ENCODE measurements at regions not wholly inside any gene's neighbourhood (a gene's known extent, or its start where the extent isn't known, plus 50 kb on each side); places are given as distances from the start of the nearest gene placed in this dataset.
"Not testable (repeated sequence)": the region's sequence is repeated elsewhere in the genome, so short reads cannot be mapped to it uniquely, and the experiment has no call there.

DNA sequence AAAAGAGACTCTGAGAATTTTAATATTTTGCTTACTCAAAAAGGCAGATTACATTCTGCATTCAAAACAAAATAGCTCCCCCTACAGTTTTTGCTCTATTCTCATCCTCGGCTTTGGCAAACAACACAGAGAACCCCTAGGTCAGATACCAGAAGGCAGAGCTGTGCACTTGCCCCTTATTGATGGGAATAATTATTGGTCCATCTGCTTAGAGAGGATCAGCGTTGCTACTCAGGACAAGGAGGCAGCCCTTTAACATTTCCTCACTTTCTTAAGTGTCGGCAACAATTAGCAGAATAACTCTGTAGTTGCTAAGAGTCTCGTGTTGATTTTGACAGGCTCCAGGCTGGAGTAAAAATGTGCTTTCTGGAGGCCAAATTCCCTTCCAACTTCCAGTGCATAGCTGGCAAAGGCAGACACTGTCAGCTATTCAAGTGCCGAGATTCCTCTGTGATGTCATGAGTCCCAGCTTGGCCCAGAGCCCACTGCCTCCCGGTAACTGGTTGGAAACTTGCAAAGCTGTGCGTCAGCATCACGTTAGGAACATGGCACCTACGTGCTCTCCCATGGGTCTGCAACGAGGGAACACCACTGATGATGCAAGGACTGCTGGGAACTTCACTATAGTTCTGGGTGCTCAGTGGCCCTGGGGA is 482.7 kb upstream of the ADAMTS9 start:
- no peak for DNase-seq

DNA sequence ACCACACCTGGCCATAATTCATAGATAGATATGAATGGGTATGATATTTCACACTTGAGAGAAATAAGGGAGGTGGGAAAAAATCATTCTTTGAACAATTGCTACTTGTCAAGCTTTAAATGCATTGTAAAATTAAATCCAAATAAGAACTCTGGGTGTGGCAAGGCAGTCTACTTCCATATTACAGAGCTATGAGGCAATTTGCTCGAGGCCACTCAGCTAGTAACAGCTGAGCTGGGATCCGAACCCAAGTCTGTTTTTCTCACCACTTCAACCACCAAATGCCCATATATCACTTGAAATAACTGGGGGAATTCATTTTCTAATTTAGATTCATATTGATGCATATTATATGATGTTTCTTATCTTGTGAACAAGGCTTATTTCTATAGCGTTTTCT is 482.2 kb upstream of the ADAMTS9 start:
- DNase-seq, result no peak

DNA sequence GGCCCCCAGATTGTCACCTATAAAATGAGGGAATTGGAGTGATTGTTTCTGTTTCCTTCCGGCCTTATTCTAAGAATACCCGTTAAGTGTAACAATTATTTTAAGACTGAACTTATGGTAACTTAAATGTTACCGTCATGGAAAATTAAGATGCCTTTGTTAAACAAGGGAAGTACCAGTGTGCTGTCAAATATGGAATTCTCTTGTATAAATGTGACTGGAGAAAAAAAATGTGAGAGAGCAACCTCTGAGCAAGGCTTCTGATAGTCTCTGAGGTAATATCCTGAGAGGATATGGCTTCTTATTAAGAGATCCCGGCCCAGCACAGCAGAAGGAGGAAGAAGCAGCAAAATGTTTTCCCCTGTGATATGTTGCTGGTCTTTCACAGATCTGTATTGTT is 480.7 kb upstream of the ADAMTS9 start:
- DNase-seq, result no peak

DNA sequence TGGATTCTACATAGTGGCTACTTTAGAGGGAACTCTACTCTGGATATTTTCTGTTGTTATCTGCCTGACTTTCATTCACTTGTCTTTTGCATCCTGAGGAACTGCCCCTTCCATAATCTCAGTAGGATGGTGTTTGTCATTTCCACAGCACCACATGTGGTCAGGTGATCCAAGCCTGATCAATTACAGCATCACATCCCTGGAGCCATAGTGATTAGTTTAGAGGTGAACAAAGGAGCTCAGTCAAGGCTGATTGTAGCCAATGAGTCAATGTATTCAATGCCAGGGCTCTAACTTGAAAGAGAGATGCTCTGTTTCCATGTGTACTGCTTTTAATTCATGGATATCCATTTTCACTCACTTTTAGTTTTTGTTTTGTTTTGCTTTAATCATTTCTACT is 478.7 kb upstream of the ADAMTS9 start:
- DNase-seq, result no peak

DNA sequence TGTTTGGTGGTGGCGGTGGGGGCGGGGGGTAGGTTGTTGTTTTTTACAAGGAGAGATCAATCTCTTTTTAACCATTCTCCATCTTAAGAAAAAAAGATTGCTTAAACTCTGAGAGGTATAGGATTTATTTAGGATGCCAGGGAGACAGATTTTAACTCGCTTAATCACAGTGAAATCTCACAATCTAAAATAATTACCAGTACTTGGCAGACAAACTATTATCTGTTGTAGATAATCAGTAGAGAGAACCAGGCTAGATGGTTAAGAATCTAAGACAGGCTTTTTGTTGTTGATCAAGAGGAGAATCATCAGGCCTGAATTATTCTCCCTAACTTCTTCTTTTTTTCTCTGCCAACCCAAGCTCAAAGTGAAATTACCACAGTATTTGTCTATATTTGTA is 470.2 kb upstream of the ADAMTS9 start:
- DNase-seq, result no peak

DNA sequence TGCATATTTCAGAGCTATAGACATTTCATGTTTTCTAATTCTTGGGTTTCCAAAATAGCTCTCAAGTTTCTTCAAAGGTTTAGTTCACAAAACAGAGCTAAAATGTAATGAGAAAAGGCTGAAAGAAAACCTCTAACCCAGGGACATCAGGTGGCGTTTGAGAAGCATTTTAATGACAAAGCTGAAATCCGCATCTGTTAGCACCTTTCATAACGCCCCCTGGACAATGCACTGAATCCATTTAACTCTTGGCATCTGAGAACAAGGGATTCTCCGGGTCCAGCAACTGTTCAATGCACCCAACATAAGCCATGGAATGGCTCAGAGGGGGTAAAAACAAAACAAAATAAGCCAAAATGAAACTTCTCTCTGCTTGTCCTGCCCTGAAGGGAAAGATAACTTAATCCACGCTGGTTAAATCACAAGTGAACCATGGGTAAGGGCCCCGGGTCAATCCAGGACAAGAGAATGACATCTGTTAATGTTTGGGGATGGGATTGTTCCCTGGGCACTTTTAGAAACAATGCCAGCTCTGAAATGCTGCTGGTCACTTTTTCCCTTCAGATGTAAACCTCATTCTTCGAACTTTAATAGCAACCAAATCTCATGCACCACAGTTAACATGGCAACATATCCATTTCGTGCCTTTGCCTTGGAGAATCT is 466.2 kb upstream of the ADAMTS9 start:
- no peak for DNase-seq

DNA sequence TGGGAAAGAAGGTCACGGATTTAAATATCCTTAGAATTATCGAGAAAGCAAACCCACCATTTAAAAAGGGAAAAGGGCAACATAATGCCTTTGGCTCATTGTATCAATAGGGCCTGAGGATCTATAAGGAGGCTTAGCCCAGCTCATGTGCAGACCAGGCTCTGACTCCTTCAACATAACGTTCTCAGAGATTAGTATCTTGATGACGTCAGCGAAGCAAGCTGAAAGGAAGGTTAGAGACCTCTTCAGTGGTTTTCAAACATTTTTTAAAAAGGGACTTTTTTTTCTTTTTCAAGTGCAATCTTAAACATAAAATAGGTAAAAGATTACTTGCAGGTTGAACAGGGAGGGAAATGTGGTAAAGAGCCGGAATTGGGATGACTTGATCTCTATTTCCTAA is 463.9 kb upstream of the ADAMTS9 start:
- DNase-seq, result no peak

DNA sequence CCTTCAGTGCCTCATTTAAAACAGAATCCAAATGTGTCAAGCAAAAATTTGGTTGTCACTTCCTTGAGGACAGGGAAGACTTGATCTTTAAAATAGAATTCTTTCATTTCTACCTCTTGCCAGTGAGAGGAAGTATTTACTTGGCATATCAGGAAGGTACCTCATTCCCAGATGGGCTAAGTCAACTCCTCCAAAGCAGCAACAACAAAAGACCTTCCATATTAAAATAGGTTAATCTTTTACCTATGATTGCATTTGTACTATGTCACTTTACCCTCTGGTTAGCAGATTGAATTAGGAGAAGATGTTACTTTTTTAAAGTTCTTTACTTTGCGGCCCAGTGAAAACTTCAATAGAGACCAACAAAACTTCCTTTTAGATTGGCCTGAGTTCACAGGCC is 462.1 kb upstream of the ADAMTS9 start:
- DNase-seq, result no peak

DNA sequence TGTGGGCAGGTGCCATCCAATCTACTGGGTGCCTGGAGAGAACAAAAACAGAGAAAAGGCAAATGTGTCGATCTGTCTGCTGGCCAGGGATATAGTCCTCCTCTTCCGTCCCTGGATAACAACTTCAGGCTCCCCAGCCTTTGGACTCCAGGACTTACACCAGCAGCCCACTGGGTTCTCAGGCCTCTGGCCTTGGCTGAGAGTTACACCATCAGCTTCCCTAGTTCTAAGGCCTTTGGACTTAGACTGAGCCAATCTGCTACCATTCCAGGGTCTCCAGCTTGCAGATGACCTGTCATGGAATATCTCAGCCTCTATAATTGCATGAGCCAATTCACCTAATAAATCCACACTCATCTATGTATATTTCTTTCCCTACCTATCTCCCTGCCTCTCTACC is 460.9 kb upstream of the ADAMTS9 start:
- DNase-seq, result no peak

DNA sequence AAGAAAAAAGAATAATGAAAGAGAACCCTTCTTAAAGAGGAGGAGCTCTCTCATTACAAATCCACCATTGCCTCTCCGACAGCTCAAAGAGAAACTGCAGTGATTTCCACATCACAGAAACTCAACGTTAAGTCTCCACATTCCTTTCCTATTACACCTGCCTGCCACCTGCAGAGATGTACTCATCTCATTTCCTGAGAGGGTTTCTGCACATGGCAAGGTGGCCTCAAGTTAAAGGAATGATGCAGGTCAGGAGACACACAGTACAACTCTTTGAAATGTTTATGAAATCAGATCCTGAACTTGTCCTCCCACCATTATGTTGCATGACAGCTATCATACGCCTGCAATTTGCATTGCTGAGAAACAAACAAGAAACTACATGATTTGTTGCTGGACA is 458.4 kb upstream of the ADAMTS9 start:
- DNase-seq, result no peak

DNA sequence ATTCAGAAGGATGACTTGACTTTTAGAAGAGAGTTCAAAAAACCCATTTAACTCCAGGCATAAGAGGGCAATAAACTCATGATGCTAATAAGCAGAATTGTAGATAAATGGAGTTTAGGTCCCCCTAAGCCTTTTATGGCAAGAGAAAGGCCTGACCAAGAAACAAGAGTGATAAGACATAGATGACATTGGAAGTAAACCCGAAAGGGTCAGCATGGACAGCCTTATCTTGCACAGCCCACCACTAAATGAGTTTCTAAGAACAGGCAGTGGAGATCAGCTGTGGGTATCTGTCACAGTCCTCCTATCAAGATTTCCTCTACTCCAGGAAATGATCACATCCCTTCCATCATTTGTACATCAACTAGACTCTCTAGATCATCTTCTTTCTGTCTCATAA is 457.9 kb upstream of the ADAMTS9 start:
- no peak for DNase-seq

DNA sequence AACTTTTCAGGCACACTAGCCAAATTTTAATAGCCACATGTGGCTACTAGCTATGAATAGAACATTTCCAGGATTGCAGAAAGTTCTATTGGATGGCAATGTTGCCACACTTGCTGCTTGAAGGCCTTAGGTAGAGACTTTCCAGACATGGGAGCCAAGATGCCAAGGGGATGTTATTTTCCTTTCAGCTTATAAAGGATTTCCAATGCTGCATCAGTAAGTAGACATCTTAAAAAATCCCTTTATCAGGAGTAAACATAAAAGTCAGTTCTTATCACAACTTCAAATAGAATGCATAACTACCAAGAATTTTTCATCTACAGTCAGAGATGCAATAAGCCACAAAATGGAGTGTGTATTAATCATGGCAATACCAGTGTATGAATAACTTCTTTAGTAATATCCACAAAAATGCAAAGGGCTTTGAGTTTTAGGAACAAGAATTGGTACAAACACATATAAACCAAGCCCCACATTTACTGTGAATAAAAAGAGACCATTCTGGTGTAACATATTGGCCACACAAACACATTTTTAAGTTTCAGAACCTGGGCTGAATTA is 457.1 kb upstream of the ADAMTS9 start:
- DNase-seq, result no peak

DNA sequence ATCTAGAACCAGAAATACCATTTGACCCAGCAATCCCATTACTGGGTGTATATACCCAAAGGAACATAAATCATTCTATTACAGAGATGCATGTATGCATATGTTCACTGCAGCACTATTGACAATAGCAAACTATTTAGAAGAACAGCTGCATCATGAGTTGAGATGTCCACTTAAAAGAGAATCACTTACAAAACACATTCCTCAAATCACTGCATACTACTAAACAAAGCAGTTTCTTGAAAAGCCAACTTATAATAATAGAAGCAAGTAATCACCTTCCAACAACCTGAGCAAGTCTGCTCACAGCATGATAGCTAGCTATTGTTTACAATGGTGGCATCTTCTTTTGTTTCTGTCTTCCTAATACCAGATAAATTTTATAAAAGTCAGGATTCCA is 454.7 kb upstream of the ADAMTS9 start:
- DNase-seq, result no peak

DNA sequence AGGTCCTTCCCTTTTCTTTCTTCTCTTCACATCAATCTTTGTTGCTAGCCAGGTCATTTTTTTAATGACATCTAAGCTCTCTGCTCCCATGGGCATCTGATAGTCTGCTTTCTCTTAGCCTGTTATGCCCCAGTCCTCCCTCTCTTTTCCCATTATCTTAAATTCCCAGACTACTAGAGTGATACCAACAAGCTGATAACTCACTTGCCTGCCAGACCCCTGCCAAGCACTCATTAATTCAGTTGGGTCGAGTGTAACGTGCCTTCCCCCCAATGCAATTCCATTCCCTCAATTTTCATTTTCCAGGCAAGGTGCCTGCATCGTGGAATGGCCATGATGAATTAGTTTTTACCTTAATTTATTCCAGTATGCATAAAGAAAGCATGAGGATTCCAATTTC is 450.8 kb upstream of the ADAMTS9 start:
- DNase-seq, result no peak

DNA sequence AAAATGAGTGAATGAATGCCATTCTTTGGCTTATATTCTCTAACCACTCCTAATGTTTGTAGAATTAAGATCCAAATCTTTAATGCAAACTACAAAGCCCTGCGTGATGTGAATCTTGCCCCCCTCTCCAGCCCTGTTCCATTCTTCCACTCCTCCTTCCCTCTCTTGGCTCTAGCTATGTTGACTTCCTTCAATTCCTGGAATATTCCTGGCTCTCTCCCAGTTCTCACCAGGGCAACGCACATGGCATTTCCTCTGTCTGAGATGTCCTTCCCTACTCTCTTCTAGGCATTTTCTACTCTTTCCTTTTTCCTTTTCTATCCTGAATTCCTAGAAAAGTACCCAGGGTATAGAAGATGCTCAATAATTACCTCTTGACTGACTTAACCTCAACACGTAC is 446.0 kb upstream of the ADAMTS9 start:
- DNase-seq, result not testable (repeated sequence)

DNA sequence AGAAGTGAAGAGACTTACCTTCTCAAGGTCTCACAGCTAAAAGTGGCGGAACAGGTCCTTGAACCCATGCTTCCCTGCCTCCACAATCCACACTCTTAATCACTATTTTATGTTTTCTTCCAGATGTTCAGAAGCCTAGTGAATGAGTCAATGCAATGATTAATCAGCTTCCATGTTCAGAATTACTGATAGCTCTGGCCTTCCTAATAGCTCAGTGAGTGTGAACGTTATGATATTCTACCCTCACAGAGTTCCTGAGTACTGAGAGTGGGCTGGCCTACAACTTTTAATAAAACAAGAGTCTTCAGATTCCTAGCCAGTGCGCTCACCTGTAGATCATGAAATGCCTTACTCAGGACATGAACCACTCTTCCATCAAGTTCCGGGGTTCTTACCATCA is 443.0 kb upstream of the ADAMTS9 start:
- no peak for DNase-seq

DNA sequence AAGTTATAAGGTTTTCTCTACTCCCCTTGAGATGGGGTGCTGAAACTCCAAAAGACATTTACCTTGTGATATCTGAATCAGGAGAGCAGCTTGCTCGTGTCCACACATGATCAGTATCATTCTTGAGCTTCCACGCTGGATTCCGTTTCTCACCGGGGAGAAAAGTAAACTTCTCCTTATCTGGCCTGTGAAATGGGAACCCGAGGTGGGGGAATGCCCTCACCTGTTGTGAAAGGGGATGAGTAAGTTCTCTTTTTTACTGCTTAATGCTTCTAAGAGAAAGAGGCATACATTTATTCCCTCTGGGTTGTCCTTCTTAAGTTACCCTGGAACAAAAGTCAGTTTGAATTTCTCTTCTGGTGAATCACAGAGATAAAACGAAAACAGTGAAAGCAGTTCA is 440.5 kb upstream of the ADAMTS9 start:
- no peak for DNase-seq

DNA sequence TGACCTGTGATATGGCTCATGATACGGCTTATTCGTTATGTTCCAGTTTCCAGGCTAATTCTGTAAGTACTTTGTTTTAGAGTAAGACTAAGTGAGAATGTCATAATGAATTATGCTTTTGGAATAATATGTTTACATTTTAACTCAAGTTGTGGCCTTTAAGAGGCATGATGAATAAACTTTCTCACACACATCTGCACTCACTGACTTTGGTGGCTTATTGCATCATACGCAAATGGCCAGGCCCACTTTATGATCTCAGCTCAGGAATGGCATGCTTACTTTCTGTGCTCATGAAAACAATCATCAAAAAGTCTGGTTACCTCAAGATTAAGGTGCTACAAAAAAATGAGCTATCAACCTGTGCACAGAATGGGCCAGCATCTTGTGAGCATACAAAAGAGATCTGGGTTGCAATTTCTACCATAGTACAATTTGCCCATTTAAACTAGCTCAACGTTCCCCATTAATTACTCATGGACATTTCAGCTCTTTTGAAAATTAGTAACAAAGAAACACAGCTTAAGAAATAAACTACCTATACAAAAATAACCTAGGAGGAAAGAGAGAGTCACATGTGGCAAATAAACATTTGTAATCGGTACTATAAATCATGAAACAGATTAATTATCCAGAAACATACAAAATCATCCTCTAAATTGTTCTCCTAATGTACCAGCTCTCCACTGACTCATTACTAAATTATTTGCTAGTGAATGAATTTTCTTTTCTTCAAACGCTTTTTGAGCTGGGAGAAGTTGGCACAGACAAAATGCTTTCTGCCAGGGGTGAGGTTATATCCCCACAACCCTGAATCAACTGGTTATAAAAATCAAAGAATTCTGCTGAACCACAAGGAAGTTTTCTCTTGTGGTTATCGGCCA is 439.0 kb upstream of the ADAMTS9 start:
- DNase-seq, result no peak

DNA sequence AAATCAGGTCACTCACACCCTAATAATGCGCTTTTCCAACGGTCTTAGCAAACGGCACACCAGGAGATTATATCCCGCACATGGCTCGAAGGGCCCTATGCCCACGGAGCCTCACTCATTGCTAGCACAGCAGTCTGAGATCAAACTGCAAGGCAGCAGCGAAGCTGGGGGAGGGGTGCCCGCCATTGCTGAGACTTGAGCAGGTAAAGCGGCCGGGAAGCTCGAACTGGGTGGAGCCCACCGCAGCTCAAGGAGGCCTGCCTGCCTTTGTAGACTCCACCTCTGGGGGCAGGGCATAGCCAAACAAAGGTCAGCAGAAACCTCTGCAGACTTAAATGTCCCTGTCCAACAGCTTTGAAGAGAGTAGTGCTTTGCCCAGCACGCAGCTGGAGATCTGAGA is 432.4 kb upstream of the ADAMTS9 start:
- DNase-seq, result not testable (repeated sequence)

DNA sequence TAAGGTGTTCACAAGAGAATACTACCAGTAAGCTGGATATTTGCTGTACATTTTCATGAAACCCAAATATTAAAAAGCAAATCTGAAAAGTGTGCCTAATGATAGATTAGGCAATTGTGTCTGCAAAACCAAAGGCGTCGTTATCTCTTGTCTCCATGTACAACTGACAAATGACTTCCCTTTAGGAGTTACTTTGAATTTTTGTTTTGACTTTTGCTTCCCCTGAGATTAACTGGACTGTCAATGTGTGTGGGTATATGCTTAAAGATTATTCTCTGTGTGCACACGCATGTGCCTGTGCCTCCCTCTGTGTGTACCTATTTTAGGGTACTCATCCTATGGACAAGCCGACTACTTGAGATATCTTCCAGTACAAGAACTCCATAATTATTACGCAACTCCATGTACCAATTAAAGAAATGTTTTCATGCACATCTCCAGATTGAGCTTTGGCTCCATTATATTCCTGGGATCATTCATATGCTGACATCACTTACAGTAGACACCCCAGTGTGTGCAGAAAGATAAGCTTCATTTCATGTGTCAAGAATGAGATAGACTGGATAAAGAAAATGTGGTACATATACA is 431.2 kb upstream of the ADAMTS9 start:
- DNase-seq, result no peak

DNA sequence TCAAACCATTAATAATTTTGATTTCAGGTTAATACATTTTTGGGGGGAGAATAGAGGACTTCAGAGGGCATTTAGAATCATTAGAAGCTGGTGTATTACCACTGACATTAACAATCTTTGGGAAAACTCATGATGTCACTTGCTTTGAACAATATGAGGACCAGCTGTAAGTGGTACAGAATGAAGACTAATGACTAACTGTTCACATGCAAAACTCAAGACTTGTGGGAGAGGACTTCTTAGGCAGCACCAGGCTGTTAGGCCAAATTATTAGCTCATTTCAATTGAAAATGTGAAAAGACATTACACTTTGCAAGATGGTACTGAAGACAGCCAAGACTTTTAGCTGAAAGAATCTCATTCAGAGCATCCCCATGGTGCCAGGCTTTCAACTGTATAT is 426.2 kb upstream of the ADAMTS9 start:
- no peak for DNase-seq

DNA sequence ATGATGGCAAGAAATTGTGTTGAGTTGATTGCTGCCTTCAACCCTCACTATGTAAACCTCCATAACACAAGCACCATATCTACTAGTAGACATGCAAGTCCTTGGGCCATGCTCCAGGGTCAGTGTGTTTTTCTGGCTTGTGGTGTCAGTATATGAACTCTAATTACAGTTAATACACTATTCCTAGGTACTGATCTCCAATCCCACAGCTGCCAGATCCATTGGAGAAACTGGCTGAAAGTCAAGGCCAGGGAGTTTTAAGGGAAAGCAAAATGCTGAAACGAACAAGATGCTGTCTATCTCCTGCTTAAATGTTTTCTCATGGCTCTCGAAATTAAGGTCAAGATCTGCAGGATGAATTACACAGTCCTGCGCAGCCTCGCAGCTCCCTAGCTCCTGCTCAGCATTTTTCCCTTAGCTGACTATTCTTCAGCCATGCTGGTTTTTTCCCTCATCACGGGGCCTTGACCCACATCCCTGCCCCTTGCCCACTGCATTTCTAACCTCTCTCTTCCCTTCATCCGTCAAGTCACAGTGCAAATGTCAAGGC is 425.0 kb upstream of the ADAMTS9 start:
- no peak for DNase-seq

DNA sequence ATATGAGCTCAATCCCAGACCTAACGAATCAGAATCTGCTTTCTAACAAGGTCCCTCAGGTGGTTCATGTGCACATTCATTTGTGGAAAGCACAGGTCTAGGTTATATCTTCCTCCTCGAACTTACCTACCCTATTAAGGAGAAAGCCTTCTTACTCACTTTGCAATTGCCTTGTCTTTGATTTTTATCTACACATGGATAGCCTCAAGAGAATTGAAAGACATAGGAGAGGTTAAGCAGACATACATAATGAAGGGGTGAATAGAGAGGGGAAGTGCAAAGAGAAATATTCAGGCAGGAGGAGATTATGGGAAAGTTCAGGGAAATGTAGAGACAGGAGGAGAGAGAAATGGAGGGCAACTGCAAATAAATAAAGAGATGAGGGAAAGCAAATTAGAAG is 422.9 kb upstream of the ADAMTS9 start:
- DNase-seq, result no peak

All from MV-4-11 (cell line).